ENCODE measurements at regions not wholly inside any gene's neighbourhood (a gene's known extent, or its start where the extent isn't known, plus 50 kb on each side); places are given as distances from the start of the nearest gene placed in this dataset.

DNA sequence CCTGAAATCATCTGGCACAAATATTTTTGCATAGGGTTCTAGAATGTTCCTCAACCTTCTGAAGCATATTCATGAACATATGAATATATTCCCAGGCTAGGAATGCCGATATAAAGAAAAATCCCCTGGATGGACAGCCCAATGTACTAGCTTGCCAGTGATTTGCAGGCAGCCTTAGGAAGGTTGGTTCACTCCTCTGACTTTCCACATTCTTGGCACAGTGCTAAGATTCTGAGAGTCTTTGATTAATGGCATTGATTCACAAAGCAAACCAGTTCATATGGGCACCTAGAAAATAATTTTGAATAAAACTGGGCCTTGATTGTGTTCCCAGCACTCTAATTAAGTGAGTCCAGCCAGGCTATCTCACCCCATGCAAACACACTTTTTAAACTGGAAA, 56.9 kb upstream of the ENPP4 start:
- no peak for DNase-seq
- ChIA-PET POLR2A (no interaction called here), CTCF (interaction anchor here (1.3 to 2.3 kb wide), 3 partner anchors 11 to 142 kb away, joined by 3 to 7 read pairs (median 4); no protein-coding TSS in a partner anchor)
- peaks cover 3% of the 10 kb centered on the region for H3K27me3 Mint-ChIP-seq
- H3K4me1 Mint-ChIP-seq (ENCODE audit: low read depth), result no peaks in the 10 kb centered on the region
- H3K27ac Mint-ChIP-seq, result no peak overlapping the region
- ATAC-seq, result no peak
- TF ChIP-seq, protein P1, sequence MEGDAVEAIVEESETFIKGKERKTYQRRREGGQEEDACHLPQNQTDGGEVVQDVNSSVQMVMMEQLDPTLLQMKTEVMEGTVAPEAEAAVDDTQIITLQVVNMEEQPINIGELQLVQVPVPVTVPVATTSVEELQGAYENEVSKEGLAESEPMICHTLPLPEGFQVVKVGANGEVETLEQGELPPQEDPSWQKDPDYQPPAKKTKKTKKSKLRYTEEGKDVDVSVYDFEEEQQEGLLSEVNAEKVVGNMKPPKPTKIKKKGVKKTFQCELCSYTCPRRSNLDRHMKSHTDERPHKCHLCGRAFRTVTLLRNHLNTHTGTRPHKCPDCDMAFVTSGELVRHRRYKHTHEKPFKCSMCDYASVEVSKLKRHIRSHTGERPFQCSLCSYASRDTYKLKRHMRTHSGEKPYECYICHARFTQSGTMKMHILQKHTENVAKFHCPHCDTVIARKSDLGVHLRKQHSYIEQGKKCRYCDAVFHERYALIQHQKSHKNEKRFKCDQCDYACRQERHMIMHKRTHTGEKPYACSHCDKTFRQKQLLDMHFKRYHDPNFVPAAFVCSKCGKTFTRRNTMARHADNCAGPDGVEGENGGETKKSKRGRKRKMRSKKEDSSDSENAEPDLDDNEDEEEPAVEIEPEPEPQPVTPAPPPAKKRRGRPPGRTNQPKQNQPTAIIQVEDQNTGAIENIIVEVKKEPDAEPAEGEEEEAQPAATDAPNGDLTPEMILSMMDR (IDR thresholded peaks at IDR 0.05), result no peak
- H3K36me3 Mint-ChIP-seq (ENCODE audit: low read depth), result no peaks in the 10 kb centered on the region
- H3K9me3 Mint-ChIP-seq, result peaks cover 4% of the 10 kb centered on the region
- intact Hi-C loops (cut with micrococcal nuclease), result no loop called here
- no peak overlapping the region for H3K4me3 Mint-ChIP-seq

DNA sequence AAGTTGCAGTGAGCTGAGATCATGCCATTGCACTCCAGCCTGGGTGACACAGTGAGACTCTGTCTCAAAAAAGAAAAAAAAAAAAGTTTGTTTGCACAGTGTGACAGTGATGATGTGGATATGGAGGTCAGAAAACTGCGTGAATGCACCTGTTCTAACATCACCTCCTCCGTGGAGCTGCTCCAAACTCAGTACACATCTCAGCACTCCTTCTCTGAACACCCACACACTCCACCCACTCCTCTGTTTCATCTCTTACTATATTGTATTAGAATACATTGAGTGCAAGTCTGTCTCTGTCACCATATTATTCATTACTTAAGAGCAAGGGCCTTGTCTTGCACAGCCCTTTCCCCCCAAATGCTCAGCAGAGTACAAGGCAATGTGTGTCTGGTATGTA, 51.5 kb upstream of the ENPP4 start:
- Mint-ChIP-seq H3K9me3 (no peaks in the 10 kb centered on the region), H3K27me3 (no peaks in the 10 kb centered on the region), H3K36me3 (ENCODE audit: low read depth) (no peaks in the 10 kb centered on the region), H3K4me3 (no peak overlapping the region), H3K27ac (no peak overlapping the region), H3K4me1 (ENCODE audit: low read depth) (peaks cover 4% of the 10 kb centered on the region)
- POLR2A ChIA-PET, result interaction anchor here (0.6 kb wide), 2 partner anchors 152 to 807 kb away, joined by 3 read pairs; no protein-coding TSS in a partner anchor
- ATAC-seq (peak; percentile 30), DNase-seq (peak; percentile 13)
- CTCF ChIA-PET, result interaction anchor here (1.0 kb wide), 1 partner anchor 12 kb away, joined by 5 read pairs; no protein-coding TSS in a partner anchor
- intact Hi-C loops (cut with micrococcal nuclease), result no loop called here
- TF ChIP-seq, protein P1 (IDR thresholded peaks at IDR 0.05), result no peak

DNA sequence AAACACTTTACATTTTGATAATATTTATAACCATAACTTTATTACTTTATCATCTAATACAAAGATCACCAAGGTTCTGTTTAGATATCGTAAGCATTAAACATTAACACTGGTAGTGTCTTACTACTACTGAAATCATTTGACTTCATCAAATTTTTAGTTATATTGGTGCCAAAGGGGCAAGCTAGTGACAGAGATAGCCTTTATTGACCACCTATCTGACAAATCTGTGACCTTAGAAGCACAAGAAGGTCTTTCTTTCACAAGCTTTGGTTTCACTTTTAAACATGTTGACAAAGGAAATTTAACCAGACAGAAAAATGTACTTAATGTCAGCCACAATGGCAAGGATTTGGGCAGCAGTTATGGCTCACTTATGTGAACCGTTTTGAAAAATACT, 50.7 kb upstream of the ENPP4 start:
- H3K4me1 Mint-ChIP-seq (ENCODE audit: low read depth), result peaks cover 4% of the 10 kb centered on the region
- H3K36me3 Mint-ChIP-seq (ENCODE audit: low read depth), result no peaks in the 10 kb centered on the region
- POLR2A ChIA-PET, result no interaction called here
- CTCF ChIA-PET, result interaction anchor here (2.8 to 3.0 kb wide), 2 partner anchors 9 to 11 kb away, joined by 8 to 24 read pairs; no protein-coding TSS in a partner anchor
- ATAC-seq, result no peak
- no peak overlapping the region for H3K4me3 Mint-ChIP-seq
- TF ChIP-seq, protein P1 (IDR thresholded peaks at IDR 0.05), result no peak
- H3K27ac Mint-ChIP-seq, result no peak overlapping the region
- no peaks in the 10 kb centered on the region for H3K9me3 Mint-ChIP-seq
- intact Hi-C loops (cut with micrococcal nuclease), result no loop called here
- no peak for DNase-seq
- no peaks in the 10 kb centered on the region for H3K27me3 Mint-ChIP-seq
